Tibial artery (tissue), 4 donors: ENCODE measurements at regions not wholly inside any gene's neighbourhood (a gene's known extent, or its start where the extent isn't known, plus 50 kb on each side); places are given as distances from the start of the nearest gene placed in this dataset.

Experiments
- DNase-seq, 2 donors: peaks; one replicate each; pipeline ENCODE4 v3.0.0-alpha.2; 2019
- H3K27ac ChIP-seq, 2 donors: fragments of 200-600 bp; sonication (generic) in 1 of 2; 1 replicate in 1 of 2; 2 replicates in 1 of 2; pipeline ENCODE4 v1.5.1; 2018 to 2019; ENCODE audit warnings: mild to moderate bottlenecking in 1 of 2
- H3K27me3 ChIP-seq, 2 donors: fragments of 200-600 bp; sonication (generic) in 1 of 2; one replicate each; pipeline versions ENCODE4 v1.5.1 to v1.6.0; 2016 to 2019
- H3K36me3 ChIP-seq, 3 donors: fragments of 200-600 bp; sonication (generic) in 2 of 3; one replicate each; pipeline ENCODE4 v1.5.1; 2016 to 2019; ENCODE audit warnings: mild to moderate bottlenecking in 2 of 3
- H3K4me1 ChIP-seq, 4 donors: fragments of 200-600 bp; sonication (generic) in 2 of 4; 1 replicate in 3 of 4; 2 replicates in 1 of 4; pipeline ENCODE4 v1.5.1; 2016 to 2019
- H3K4me3 ChIP-seq, 2 donors: fragments of 200-600 bp; sonication (generic) in 1 of 2; 1 replicate in 1 of 2; 2 replicates in 1 of 2; pipeline ENCODE4 v1.5.1; 2018 to 2019; ENCODE audit warnings: mild to moderate bottlenecking in 2 of 2
- H3K9me3 ChIP-seq, 3 donors: fragments of 200-600 bp; sonication (generic) in 1 of 3; one replicate each; pipeline ENCODE4 v1.5.1; 2016 to 2019
- intact Hi-C: fragments of 100-400 bp; cut with DNase I; formaldehyde crosslinking; loops from one replicate; pipeline ENCODE4 v1.15.0; 2023; ENCODE audit warnings: low total_unique reads
- TF ChIP-seq, protein P1 (sequence below), 2 experiments: fragments of 200-600 bp in 1 of 2; fragments of 450-650 bp in 1 of 2; IDR thresholded peaks; one replicate each; pipeline ENCODE4 v1.5.1; 2017 to 2019; ENCODE audit warnings: antibody characterized with exemption in 2 of 2, mild to moderate bottlenecking in 1 of 2, moderate library complexity in 1 of 2

GRCh38 chr2:216920143-216920876, 60.4 kb upstream of the TNP1 start:
- Histone ChIP-seq H3K27ac (no peak overlapping the region), H3K36me3 (no peaks in the 10 kb centered on the region), H3K27me3 (no peaks in the 10 kb centered on the region), H3K4me1 (peaks cover 0 to 6% (median 0%) of the 10 kb centered on the region in 4 donors), H3K4me3 (no peak overlapping the region), H3K9me3 (no peaks in the 10 kb centered on the region)
- no peak for DNase-seq
- intact Hi-C loops: no loop called here
- TF ChIP-seq, protein P1, sequence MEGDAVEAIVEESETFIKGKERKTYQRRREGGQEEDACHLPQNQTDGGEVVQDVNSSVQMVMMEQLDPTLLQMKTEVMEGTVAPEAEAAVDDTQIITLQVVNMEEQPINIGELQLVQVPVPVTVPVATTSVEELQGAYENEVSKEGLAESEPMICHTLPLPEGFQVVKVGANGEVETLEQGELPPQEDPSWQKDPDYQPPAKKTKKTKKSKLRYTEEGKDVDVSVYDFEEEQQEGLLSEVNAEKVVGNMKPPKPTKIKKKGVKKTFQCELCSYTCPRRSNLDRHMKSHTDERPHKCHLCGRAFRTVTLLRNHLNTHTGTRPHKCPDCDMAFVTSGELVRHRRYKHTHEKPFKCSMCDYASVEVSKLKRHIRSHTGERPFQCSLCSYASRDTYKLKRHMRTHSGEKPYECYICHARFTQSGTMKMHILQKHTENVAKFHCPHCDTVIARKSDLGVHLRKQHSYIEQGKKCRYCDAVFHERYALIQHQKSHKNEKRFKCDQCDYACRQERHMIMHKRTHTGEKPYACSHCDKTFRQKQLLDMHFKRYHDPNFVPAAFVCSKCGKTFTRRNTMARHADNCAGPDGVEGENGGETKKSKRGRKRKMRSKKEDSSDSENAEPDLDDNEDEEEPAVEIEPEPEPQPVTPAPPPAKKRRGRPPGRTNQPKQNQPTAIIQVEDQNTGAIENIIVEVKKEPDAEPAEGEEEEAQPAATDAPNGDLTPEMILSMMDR (IDR thresholded peaks at IDR 0.05): no peak

DNA sequence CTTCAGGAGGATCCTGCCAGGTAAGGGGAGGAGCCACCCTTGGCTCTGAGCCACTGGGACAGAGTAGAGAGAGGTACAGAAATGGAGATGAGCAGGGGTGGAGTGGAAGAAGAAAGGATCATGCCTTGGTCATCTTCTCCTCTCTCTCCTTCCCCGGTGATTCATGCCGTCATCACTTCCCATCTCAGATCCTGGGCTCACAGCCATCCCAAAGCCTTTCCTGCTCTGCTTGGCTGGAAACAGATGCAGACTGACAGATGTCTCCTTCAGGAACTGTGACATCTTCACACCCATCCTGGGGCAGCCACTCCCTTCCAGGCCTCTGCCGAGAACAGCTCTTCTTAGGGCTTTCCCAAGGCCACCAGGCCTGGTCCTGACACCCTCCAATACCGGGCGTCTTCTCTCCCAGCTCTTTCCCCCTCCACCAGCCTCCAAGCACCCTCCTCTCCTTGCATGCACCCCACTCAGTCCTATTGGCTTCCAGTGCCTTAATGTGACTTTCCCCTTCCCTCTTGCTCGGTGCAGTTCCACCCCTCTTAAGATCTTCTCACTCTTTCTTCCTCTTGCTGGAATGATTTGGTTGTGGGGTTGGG, 58.3 kb upstream of the TNP1 start:
- Histone ChIP-seq H3K27ac (no peak overlapping the region), H3K27me3 (no peaks in the 10 kb centered on the region), H3K36me3 (no peaks in the 10 kb centered on the region), H3K4me1 (peaks cover 0 to 6% (median 0%) of the 10 kb centered on the region in 4 donors), H3K9me3 (no peaks in the 10 kb centered on the region), H3K4me3 (no peak overlapping the region)
- DNase-seq: peak in 1 of 2 donors; percentile 29
- intact Hi-C loops: no loop called here
- TF ChIP-seq, protein P1 (IDR thresholded peaks at IDR 0.05): no peak

GRCh38 chr2:216916956-216917650, 57.2 kb upstream of the TNP1 start:
- no peak for DNase-seq
- H3K9me3 ChIP-seq: no peaks in the 10 kb centered on the region
- no peaks in the 10 kb centered on the region for H3K36me3 ChIP-seq
- TF ChIP-seq, protein P1 (IDR thresholded peaks at IDR 0.05): no peak
- no peak overlapping the region for H3K27ac ChIP-seq
- no peaks in the 10 kb centered on the region for H3K27me3 ChIP-seq
- H3K4me3 ChIP-seq: no peak overlapping the region
- H3K4me1 ChIP-seq: peaks cover 0 to 6% (median 0%) of the 10 kb centered on the region in 4 donors
- intact Hi-C loops: no loop called here

DNA sequence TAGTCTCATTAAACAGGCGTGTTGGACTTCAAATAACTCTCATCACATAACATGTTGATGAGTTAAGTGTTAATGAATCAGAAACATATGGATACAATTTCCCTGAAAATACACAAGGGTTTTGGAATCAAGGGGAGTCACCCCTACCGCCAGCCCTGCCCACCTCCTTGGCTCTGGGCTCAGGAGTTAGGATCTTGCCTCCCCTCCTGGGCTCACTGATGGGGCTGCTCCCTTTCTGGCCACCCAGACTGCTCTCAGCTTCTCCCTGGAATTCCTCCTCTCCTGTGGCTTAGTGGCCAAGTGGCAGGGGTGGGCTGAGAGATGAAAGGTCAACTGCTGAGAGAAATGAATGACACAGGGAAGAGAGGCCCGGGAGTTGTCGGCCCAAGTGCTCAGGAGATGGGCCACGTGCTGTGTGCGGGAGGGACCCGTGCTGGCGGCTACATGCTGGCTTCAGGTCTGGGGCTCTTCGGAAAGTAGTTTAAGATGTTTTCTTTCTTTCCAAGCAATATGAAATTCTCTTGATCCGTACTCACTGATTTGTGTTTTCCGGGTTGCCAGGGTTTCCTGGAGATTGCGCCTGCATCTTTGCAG, 55.8 kb upstream of the TNP1 start:
- H3K36me3 ChIP-seq: no peaks in the 10 kb centered on the region
- intact Hi-C loops: no loop called here
- peaks cover 0 to 6% (median 0%) of the 10 kb centered on the region in 4 donors for H3K4me1 ChIP-seq
- TF ChIP-seq, protein P1 (IDR thresholded peaks at IDR 0.05): no peak
- no peak overlapping the region for H3K4me3 ChIP-seq
- H3K9me3 ChIP-seq: no peaks in the 10 kb centered on the region
- no peaks in the 10 kb centered on the region for H3K27me3 ChIP-seq
- no peak overlapping the region for H3K27ac ChIP-seq
- DNase-seq: no peak

GRCh38 chr2:216914491-216914890, 54.6 kb upstream of the TNP1 start:
- no peaks in the 10 kb centered on the region for H3K27me3 ChIP-seq

More at GRCh38 chr2:216914491-216914890, 54.6 kb upstream of the TNP1 start:
- no peaks in the 10 kb centered on the region for H3K36me3 ChIP-seq
- DNase-seq: no peak
- H3K27ac ChIP-seq: no peak overlapping the region
- H3K9me3 ChIP-seq: no peaks in the 10 kb centered on the region
- TF ChIP-seq, protein P1 (IDR thresholded peaks at IDR 0.05): no peak
- H3K4me3 ChIP-seq: no peak overlapping the region
- H3K4me1 ChIP-seq: peaks cover 0 to 6% (median 0%) of the 10 kb centered on the region in 4 donors
- intact Hi-C loops: no loop called here
